ENCODE measurements at regions not wholly inside any gene's neighbourhood (a gene's known extent, or its start where the extent isn't known, plus 50 kb on each side); places are given as distances from the start of the nearest gene placed in this dataset.

- DNase-seq (ENCODE audit: low spot score): no peak
Observed at GRCh38 chr11:70872955-70873735, 379.2 kb downstream of the SHANK2 start.

DNA sequence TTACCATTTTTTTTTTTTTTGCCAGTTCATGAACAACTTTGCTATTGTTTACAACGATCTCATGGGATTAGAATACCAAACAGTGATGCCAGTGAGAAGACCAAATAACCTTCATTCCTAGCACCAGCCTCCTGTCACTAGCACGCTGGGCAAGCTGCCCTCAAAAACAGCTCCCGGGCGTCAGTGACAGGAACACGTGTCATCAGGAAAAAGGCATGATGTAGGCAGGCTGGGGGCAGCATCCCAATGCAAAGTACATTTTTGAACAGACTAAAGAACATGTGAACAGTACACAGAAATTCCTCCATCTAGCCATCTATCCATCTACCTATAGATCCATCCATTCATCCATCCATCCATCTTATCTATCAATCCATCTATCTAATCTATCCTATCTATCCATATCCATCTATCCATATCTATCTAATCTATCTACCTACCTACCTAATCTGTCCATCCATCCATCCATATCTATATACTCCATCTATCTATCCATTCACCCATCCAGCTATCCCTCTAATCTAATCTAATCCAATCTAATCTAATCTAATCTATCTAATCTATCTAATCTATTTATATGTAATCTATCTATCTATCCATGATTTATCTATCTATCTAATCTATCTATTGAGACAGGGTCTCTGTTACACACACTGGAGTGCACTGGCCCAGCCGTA is 378.5 kb downstream of the SHANK2 start:
- no peak for DNase-seq (ENCODE audit: low spot score)

DNA sequence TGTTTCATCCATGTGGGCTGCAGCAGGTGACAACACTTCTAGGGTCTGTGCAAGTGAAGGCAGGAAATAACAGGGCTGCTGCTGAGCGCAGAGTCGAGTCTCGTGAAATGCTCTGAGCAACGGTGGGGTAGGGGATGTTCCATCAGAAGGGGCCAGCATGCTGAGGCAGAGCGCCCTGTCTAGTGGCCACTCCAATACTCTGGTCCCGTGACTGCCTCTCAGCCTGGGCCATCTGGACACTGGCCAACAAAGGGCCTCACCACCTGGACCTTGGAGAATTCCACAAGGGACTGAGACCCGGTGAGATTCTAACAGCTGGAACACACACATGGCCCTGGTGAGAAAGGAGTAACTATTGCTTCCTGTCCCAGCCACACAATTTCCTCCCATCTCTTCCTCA is 375.7 kb downstream of the SHANK2 start:
- DNase-seq (ENCODE audit: low spot score): no peak

GRCh38 chr11:70877151-70877550 is 375.2 kb downstream of the SHANK2 start:
- DNase-seq (ENCODE audit: low spot score): no peak

DNA sequence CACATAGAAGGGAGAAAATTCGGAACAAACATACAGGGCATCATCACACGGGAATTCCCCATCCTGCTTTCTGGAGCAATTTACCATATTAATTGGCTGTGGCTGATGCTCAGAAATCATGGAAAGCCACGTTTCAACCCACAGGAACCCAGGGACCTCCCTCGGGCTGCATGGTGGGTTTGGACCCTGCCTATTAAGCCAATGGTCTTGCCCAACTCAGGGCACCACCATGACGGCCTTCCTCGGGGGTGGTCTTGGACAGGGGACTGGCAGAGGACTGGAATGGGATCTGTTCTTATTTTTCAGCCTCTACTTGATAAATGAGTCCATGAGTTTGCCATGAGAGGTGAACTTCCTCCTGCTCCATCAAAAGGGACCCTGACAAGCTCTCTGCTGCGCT is 374.0 kb downstream of the SHANK2 start:
- DNase-seq (ENCODE audit: low spot score): no peak

DNA sequence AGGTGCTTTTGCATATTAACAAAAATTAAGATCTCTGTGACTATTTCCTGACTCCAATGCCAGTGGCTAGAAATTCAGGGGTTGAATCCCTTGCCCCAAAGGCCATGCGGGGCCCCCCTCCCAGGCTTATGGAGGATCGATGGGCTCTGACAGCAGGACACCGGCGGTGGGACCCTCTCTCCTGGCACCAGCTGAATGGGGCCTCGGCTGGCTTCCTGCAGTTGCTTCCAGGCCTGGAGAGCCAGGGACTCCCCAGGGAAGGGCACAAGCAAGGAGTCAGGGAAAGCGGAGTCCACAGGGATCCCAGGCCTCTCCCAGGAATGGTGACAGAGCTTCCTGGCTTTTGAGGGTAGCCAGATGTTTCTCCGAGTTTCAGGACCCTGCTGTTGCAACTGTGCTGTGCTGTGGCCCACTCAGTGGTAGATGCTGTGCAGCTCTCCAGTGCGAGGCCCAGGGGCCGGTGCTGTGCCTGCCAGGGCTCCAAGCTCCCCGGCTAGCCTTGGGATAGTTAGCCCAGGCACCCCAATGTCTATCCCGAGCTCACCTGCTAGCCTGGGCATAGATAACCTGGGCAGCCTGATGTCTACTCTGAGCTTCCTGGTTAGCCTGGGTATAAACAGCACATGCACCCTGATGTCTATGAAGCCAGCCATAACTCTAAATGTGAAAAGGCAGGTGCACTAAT is 372.6 kb downstream of the SHANK2 start:
- DNase-seq (ENCODE audit: low spot score): no peak

DNA sequence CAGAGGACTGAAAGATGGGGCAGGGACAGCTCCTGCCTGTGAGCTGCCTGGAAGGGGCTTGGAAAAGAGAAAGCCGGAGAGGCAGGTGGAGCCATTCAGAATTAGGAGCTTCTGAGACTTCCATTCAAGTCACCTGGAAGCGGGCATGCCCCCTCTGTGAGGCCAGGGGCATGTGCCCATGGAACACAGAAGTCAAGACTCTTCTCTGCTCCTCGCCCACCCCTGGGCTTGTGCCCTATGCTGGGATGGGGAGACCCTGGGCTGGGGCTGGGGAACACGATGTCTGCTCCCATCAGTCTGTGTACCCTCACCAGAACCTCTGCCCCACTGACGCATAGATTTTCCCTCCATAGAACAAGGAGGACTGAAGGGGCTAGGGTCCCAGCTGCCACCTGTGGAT is 372.0 kb downstream of the SHANK2 start:
- DNase-seq (ENCODE audit: low spot score): no peak

GRCh38 chr11:70881948-70882715 is 370.2 kb downstream of the SHANK2 start:
- DNase-seq (ENCODE audit: low spot score): no peak

- DNase-seq (ENCODE audit: low spot score): no peak
Observed at GRCh38 chr11:70882716-70883085, 369.7 kb downstream of the SHANK2 start.

- no peak for DNase-seq (ENCODE audit: low spot score)
Observed at GRCh38 chr11:70883323-70883940, 368.9 kb downstream of the SHANK2 start.

DNA sequence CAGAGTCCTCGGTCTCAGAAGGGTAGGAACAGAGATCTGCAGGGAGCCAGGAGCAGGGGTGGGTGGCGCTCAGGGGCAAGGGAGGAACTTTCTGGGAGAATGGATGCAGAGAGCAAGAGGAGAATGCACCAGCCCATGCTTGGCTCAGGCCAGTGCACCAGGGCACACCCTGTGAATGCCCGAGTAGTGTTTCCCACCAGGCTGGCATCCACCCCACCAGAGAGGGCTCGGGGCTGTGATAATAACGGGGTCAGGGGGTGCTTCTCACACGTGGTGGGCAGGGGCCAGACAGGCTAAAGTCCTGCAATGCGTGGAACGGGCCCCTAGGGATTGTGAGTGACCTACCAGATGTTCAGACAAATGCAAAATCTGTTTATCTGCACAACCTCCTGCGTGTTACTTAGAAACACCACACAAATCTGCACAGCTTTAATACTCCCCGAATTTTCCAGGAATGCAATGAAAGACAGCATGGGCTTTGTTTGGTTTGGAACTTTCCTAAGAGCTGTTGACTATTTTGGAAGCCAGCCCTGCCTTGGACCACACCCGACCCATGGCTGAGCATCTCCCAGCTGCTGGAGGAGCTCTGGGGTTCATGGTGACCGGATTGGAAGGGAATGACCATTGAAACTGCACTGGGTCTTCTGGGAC is 368.3 kb downstream of the SHANK2 start:
- DNase-seq (ENCODE audit: low spot score): no peak

GRCh38 chr11:70885281-70886231 is 366.8 kb downstream of the SHANK2 start:
- peak; percentile 7 for DNase-seq (ENCODE audit: low spot score)

DNA sequence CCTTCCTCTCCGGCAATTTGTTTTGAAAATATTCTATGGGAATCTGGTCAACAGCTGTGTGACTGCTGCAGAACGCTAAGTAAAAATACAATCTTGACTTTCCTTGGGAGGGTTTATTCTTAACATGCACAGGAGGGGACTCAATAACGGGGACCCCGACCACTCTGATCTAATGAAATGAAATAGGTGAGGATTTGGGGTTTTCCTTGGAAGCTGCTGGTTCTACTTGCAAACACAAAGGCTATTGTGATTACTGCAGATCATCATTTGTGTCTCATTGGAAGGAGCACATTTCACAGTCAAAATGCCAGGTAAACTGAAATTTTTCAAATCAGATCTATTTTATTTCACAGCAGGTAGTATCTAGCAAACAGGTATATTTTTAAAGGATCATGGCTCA is 366.1 kb downstream of the SHANK2 start:
- no peak for DNase-seq (ENCODE audit: low spot score)

DNA sequence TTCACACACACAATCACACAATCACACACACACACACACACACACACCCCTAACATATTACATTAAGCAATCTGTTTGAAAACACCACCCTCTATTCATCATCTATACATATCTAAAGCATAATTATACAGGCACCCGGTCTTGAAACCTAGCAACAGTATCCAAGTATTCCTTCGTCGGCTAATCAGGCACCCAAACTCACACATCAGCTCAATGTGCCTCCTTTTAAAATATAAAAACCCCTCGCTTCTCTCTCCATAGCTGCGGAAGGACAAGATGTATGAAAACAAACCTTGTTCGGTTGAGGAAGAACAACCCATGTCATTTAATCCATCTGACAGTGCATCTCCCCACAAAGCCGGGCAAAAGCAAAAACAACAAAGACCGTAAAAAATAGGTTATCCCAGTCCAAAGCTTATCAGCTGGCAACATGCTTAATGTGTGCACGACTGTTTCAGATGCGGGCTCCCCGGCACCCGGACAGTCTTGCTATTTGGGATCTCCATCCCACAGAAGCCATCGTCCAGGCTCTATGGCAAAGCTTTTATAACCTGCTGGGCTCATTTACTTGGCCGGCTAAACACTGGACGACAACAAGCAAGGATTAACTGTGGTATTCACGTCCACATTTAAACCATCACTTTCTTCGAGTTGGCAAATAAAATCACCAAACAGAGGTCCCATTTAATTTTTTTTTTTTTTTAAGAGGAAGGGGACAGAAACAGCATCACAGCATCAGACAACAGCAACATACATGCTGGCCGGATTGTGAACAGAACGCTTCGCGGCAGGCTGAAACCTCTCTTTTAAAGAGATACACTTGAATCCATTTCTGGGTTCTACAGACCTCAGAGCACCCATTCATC is 365.5 kb downstream of the SHANK2 start:
- no peak for DNase-seq (ENCODE audit: low spot score)

DNA sequence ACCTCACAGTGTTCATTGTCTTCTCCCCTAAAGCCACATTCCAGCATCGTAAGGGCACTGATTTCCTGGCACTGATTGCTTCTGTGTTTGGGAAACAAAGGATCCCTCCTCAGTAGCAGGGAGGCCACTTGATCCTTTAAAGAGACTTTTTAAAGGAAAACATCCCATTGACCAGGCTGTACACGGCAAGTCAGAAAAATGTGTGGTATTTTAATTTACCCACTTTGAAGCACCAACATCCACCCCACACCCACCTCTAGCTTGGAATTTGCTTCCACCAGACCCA is 364.9 kb downstream of the SHANK2 start:
- no peak for DNase-seq (ENCODE audit: low spot score)

GRCh38 chr11:70888061-70888460 is 364.3 kb downstream of the SHANK2 start:
- no peak for DNase-seq (ENCODE audit: low spot score)

GRCh38 chr11:70889411-70889810 is 363.0 kb downstream of the SHANK2 start:
- DNase-seq (ENCODE audit: low spot score): no peak

DNA sequence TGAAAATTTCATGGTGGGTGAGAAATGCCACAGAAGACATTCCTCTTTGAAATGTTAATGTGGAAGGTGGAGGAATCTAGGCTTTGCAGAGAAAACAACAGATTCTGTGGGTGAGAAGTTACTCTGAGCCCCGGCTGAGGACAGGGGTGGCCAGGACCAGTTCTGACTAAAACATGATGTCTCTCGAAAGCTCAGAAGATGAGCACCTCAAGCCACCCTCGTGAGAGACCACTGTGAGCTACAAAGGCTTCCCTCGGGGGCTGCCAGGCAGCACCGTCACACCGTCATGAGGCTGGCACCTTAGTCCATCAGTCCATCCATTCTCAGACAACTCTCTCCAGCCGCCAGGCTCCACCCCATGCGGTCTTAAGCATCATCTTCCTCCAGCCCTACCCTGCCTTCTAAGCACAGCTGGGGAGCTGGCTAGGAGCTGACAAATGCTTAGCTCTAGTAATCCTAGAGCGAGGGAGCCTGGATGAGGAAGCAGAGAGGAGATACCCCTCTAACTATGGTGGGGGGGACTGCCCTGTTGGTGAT is 360.5 kb downstream of the SHANK2 start:
- DNase-seq (ENCODE audit: low spot score): no peak

GRCh38 chr11:70892889-70893288 is 359.5 kb downstream of the SHANK2 start:
- no peak for DNase-seq (ENCODE audit: low spot score)

All from kidney tubule cell (primary cell).